Endothelial cell of umbilical vein (primary cell): ENCODE measurements at regions not wholly inside any gene's neighbourhood (a gene's known extent, or its start where the extent isn't known, plus 50 kb on each side); places are given as distances from the start of the nearest gene placed in this dataset.

Experiments
- BruUV-seq: library from RNA; stranded (reverse); fragments of 400-500 nt; replicated peaks from 2 replicates; lab custom pipeline; 2021; lab: Mats Ljungman, UMichigan
- CTCF ChIA-PET: fragments of 300-600, 350-600 bp; sonication (Branson Sonifier 250); formaldehyde crosslinking; loops from one replicate; lab custom pipeline; 2021; ENCODE audit warnings: antibody characterized with exemption, inconsistent platforms; lab: Charles Lee
- POLR2A ChIA-PET: fragments of 300-600, 350-600 bp; sonication (Branson Sonifier 250); formaldehyde crosslinking; loops from one replicate; lab custom pipeline; 2021; ENCODE audit warnings: antibody characterized with exemption, inconsistent platforms; lab: Charles Lee
- DNase-seq: peaks from one replicate; pipeline ENCODE4 v3.0.0-alpha.2; 2011; ENCODE audit warnings: low read depth, low spot score
- FAIRE-seq: peaks from 2 replicates; lab custom pipeline; 2011; peaks lifted over from hg19 to GRCh38; lab: Jason Lieb, UNC
- H2AFZ ChIP-seq: 2 replicates; pipeline ENCODE4 v1.6.0; 2012; ENCODE audit warnings: low read depth, low read length, control low read depth, inconsistent platforms
- H3K27ac ChIP-seq: 2 replicates; pipeline ENCODE4 v1.5.1; 2011; ENCODE audit warnings: low read depth, mild to moderate bottlenecking, control low read depth, low read length, moderate library complexity; ENCODE audit not compliant: insufficient read depth
- H3K27me3 ChIP-seq, 2 experiments: 2 replicates each; pipeline versions ENCODE4 v1.6.0 to v1.6.1; 2011; ENCODE audit warnings: low read length in 2 of 2, mixed read lengths in 1 of 2; ENCODE audit not compliant: control insufficient read depth in 2 of 2, insufficient read depth in 2 of 2
- H3K36me3 ChIP-seq, 2 experiments: 2 replicates in 1 of 2; 3 replicates in 1 of 2; pipeline ENCODE4 v1.5.1; 2011; ENCODE audit warnings: low read length in 2 of 2, mild to moderate bottlenecking in 1 of 2, moderate library complexity in 1 of 2; ENCODE audit not compliant: control insufficient read depth in 2 of 2, insufficient read depth in 2 of 2; ENCODE audit errors: extremely low read depth in 1 of 2
- H3K4me1 ChIP-seq: 3 replicates; pipeline ENCODE4 v1.5.1; 2011; ENCODE audit warnings: mild to moderate bottlenecking, low read length; ENCODE audit not compliant: control insufficient read depth, insufficient read depth; ENCODE audit errors: extremely low read depth
- H3K4me2 ChIP-seq: 2 replicates; pipeline ENCODE4 v1.6.1; 2011; ENCODE audit warnings: low read length, control low read depth, mixed read lengths; ENCODE audit not compliant: insufficient read depth
- H3K4me3 ChIP-seq, 3 experiments: fragments of 200-600 bp in 1 of 3; sonication (generic), shearing (Covaris generic) in 1 of 3; replicated peaks in 1 of 3; 2 replicates each; pipeline ENCODE4 v1.5.1; 2011 to 2016; ENCODE audit warnings: control low read depth in 3 of 3, low read length in 3 of 3, mild to moderate bottlenecking in 2 of 3, inconsistent platforms in 1 of 3, low read depth in 1 of 3, moderate library complexity in 1 of 3; ENCODE audit not compliant: insufficient read depth in 1 of 3
- H3K79me2 ChIP-seq: 2 replicates; pipeline ENCODE4 v1.6.0; 2012; ENCODE audit warnings: low read length, inconsistent platforms; ENCODE audit not compliant: control insufficient read depth, insufficient read depth
- H3K9ac ChIP-seq: replicated peaks from 2 replicates; pipeline ENCODE3; 2011; ENCODE audit warnings: low read length, control low read depth; ENCODE audit not compliant: insufficient read depth; ENCODE audit errors: extremely low read depth
- H3K9me1 ChIP-seq: replicated peaks from 3 replicates; pipeline ENCODE4 v1.6.0; 2011; ENCODE audit warnings: mild to moderate bottlenecking, low read length; ENCODE audit not compliant: control insufficient read depth, insufficient read depth; ENCODE audit errors: extremely low read depth
- H3K9me3 ChIP-seq: replicated peaks from 2 replicates; pipeline ENCODE4 v1.5.1; 2012; ENCODE audit warnings: low read length, inconsistent platforms; ENCODE audit not compliant: control insufficient read depth, insufficient read depth
- H4K20me1 ChIP-seq: replicated peaks from 2 replicates; pipeline ENCODE3; 2011; ENCODE audit warnings: mild to moderate bottlenecking, low read length; ENCODE audit not compliant: control insufficient read depth, insufficient read depth; ENCODE audit errors: extremely low read depth
- EZH2 ChIP-seq: IDR thresholded peaks from 2 replicates; pipeline ENCODE4 v1.6.1; 2012; ENCODE audit warnings: borderline replicate concordance, low read depth, mild to moderate bottlenecking, moderate library complexity, low read length, inconsistent platforms; ENCODE audit not compliant: severe bottlenecking
- FOS ChIP-seq: IDR thresholded peaks from 2 replicates; pipeline ENCODE4 v1.6.1; 2011; ENCODE audit warnings: mild to moderate bottlenecking, low read length, moderate library complexity, borderline replicate concordance; ENCODE audit not compliant: insufficient read depth
- GATA2 ChIP-seq: IDR thresholded peaks from 2 replicates; pipeline ENCODE4 v1.7.0; 2011; ENCODE audit warnings: low read depth, mild to moderate bottlenecking, moderate library complexity, mixed read lengths, low read length; ENCODE audit not compliant: insufficient read length, insufficient read depth
- JUN ChIP-seq: IDR thresholded peaks from 2 replicates; pipeline ENCODE4 v1.6.1; 2011; ENCODE audit warnings: borderline replicate concordance, low read depth; ENCODE audit not compliant: insufficient read length, insufficient read depth
- MYC ChIP-seq: IDR thresholded peaks from one replicate; pipeline ENCODE4 v1.6.1; 2011; ENCODE audit warnings: mild to moderate bottlenecking, low read depth, low read length
- POLR2A ChIP-seq: IDR thresholded peaks from 2 replicates; pipeline ENCODE4 v1.6.1; 2012; ENCODE audit warnings: low read depth, mild to moderate bottlenecking, control low read depth, low read length
- POLR2AphosphoS5 ChIP-seq: IDR thresholded peaks from 2 replicates; pipeline ENCODE4 v1.6.1; 2012; ENCODE audit warnings: low read depth, mild to moderate bottlenecking, control low read depth, low read length, moderate library complexity; ENCODE audit not compliant: insufficient read depth
- dilution Hi-C: fragments of 300-500 bp; cut with MboI; formaldehyde crosslinking; loops from one replicate; pipeline ENCODE4 v1.15.0; 2019; ENCODE audit warnings: low sequenced_read_pairs; ENCODE audit not compliant: extremely low pct_ligation_motif_present
- intact Hi-C: fragments of 100-400 bp; cut with micrococcal nuclease; formaldehyde crosslinking; loops from one replicate; pipeline ENCODE4 v1.10.0; 2022
- TF ChIP-seq, protein P1 (sequence below): IDR thresholded peaks from 2 replicates; pipeline ENCODE4 v1.6.1; 2011; ENCODE audit not compliant: insufficient read depth, insufficient read length
- TF ChIP-seq, protein P2 (sequence below), 2 donors: IDR thresholded peaks; 1 replicate in 1 of 2; 2 replicates in 1 of 2; pipeline ENCODE4 v1.5.1; 2011; ENCODE audit warnings: low read length in 2 of 2, mild to moderate bottlenecking in 2 of 2, moderate library complexity in 2 of 2, control low read depth in 1 of 2, inconsistent platforms in 1 of 2, low read depth in 1 of 2; ENCODE audit not compliant: insufficient read depth in 1 of 2; ENCODE audit errors: extremely low read depth in 1 of 2

GRCh38 chr1:244140420-244140819, 89.3 kb downstream of the ZBTB18 start:
- Histone ChIP-seq H3K9me3 (no peaks in the 10 kb centered on the region), H3K27me3 (no peaks in the 10 kb centered on the region), H3K36me3 (no peaks in the 10 kb centered on the region), H2AFZ (no peak overlapping the region), H3K27ac (no peak overlapping the region), H3K79me2 (no peaks in the 10 kb centered on the region), H3K4me2 (no peak overlapping the region), H3K9me1 (no peaks in the 10 kb centered on the region), H4K20me1 (no peaks in the 10 kb centered on the region), H3K4me1 (peaks cover 26% of the 10 kb centered on the region), H3K4me3 (no peak overlapping the region), H3K9ac (no peak overlapping the region)
- no TSS peak for BruUV-seq
- dilution Hi-C loops (no loop called here), intact Hi-C loops (no loop called here)
- ChIA-PET POLR2A (no interaction called here), CTCF (no interaction called here)
- TF ChIP-seq FOS: no peak
- TF ChIP-seq, protein P1, sequence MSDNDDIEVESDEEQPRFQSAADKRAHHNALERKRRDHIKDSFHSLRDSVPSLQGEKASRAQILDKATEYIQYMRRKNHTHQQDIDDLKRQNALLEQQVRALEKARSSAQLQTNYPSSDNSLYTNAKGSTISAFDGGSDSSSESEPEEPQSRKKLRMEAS: no peak
- TF ChIP-seq MYC: no peak
- no peak for TF ChIP-seq POLR2A
- TF ChIP-seq POLR2AphosphoS5: no peak
- no peak for TF ChIP-seq GATA2
- TF ChIP-seq EZH2: no peak
- no peak for TF ChIP-seq JUN
- TF ChIP-seq, protein P2, sequence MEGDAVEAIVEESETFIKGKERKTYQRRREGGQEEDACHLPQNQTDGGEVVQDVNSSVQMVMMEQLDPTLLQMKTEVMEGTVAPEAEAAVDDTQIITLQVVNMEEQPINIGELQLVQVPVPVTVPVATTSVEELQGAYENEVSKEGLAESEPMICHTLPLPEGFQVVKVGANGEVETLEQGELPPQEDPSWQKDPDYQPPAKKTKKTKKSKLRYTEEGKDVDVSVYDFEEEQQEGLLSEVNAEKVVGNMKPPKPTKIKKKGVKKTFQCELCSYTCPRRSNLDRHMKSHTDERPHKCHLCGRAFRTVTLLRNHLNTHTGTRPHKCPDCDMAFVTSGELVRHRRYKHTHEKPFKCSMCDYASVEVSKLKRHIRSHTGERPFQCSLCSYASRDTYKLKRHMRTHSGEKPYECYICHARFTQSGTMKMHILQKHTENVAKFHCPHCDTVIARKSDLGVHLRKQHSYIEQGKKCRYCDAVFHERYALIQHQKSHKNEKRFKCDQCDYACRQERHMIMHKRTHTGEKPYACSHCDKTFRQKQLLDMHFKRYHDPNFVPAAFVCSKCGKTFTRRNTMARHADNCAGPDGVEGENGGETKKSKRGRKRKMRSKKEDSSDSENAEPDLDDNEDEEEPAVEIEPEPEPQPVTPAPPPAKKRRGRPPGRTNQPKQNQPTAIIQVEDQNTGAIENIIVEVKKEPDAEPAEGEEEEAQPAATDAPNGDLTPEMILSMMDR (IDR thresholded peaks at IDR 0.05; ENCODE audit: extremely low read depth in 1 of 2, insufficient read depth in 1 of 2, low read depth in 1 of 2, low read length in 2 of 2): no peak
- FAIRE-seq (no peak), DNase-seq (no peak)
